A673 (cell line): ENCODE measurements at regions not wholly inside any gene's neighbourhood (a gene's known extent, or its start where the extent isn't known, plus 50 kb on each side); places are given as distances from the start of the nearest gene placed in this dataset.

ENCODE experiments used
- BruUV-seq: library from RNA; stranded (reverse); fragments of 400-500 nt; replicated peaks from 2 replicates; lab custom pipeline; 2021; lab: Mats Ljungman, UMichigan
- CTCF ChIA-PET: fragments of 300-600 bp; sonication (Branson Sonifier 250); formaldehyde crosslinking; loops from one replicate; lab custom pipeline; 2022; ENCODE audit warnings: antibody characterized with exemption; lab: Charles Lee
- POLR2A ChIA-PET: fragments of 300-600 bp; sonication (Branson Sonifier 250); formaldehyde crosslinking; loops from one replicate; lab custom pipeline; 2022; ENCODE audit warnings: antibody characterized with exemption; ENCODE audit not compliant: low non-redundant PET; lab: Charles Lee
- DNase-seq: peaks from one replicate; pipeline ENCODE4 v3.0.0-alpha.2; 2015; ENCODE audit warnings: low spot score
- H3K27ac ChIP-seq: fragments of 200-600 bp; sonication (generic); 2 replicates; pipeline ENCODE4 v1.5.1; 2016; ENCODE audit warnings: mixed run types, low read depth, mild to moderate bottlenecking, mixed read lengths, antibody characterized with exemption, low read length; ENCODE audit not compliant: poor library complexity, severe bottlenecking
- H3K27me3 ChIP-seq: fragments of 200-600 bp; sonication (generic); replicated peaks from 2 replicates; pipeline ENCODE4 v1.6.1; 2017; ENCODE audit warnings: mixed run types, low read depth, mild to moderate bottlenecking, mixed read lengths, antibody characterized with exemption, low read length; ENCODE audit not compliant: insufficient read depth, poor library complexity
- H3K36me3 ChIP-seq: fragments of 200-600 bp; sonication (generic); 2 replicates; pipeline ENCODE4 v1.6.1; 2016; ENCODE audit warnings: mixed run types, mild to moderate bottlenecking, mixed read lengths, antibody characterized with exemption, low read length; ENCODE audit not compliant: insufficient read depth, poor library complexity, severe bottlenecking
- H3K4me1 ChIP-seq: fragments of 200-600 bp; sonication (generic); 2 replicates; pipeline ENCODE4 v1.6.1; 2017; ENCODE audit warnings: mixed run types, mild to moderate bottlenecking, mixed read lengths, antibody characterized with exemption, low read length; ENCODE audit not compliant: insufficient read depth, poor library complexity, severe bottlenecking
- H3K4me3 ChIP-seq: fragments of 200-600 bp; sonication (generic); 2 replicates; pipeline ENCODE4 v1.5.1; 2016; ENCODE audit warnings: low read depth, mixed run types, mild to moderate bottlenecking, mixed read lengths, low read length; ENCODE audit not compliant: poor library complexity, severe bottlenecking
- H3K9me3 ChIP-seq: fragments of 200-600 bp; sonication (generic); 2 replicates; pipeline ENCODE4 v1.6.1; 2016; ENCODE audit warnings: mixed run types, low read depth, mild to moderate bottlenecking, mixed read lengths, antibody characterized with exemption, low read length; ENCODE audit not compliant: poor library complexity, severe bottlenecking
- EZH2 ChIP-seq: fragments of 200-600 bp; sonication (generic); IDR thresholded peaks from 2 replicates; pipeline ENCODE4 v1.6.1; 2017; ENCODE audit warnings: borderline replicate concordance, low read depth, mild to moderate bottlenecking, mixed read lengths, antibody characterized with exemption, low read length; ENCODE audit not compliant: poor library complexity, severe bottlenecking
- intact Hi-C: fragments of 100-400 bp; cut with micrococcal nuclease; formaldehyde crosslinking; loops from one replicate; pipeline ENCODE4 v1.10.0; 2022; ENCODE audit not compliant: unreplicated experiment
- TF ChIP-seq, protein P1 (sequence below): fragments of 300-800, 200-600 bp; sonication (generic); conservative IDR thresholded peaks from 2 replicates; pipeline ENCODE4 v1.5.1; 2017; ENCODE audit warnings: low read depth, mild to moderate bottlenecking, antibody characterized with exemption, low read length, moderate library complexity, mixed read lengths

DNA sequence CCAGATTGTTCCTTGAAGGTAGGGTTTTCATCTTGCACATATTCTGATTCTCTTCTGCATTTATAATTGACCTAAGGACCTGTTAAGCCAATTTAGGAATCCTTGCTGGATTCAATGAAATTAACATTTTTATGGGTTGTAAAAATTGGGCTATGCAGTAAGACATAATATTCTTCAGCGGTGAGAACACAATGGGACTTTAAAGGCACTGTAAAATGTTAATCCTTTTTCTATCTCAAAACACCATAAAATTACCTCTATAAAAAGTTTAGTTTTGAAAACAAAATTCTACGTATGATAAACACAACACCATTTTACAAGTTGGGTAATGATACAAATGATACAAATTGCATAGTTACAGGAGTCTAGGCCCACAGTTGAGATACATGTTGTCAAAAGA, 169.2 kb upstream of the DTNA start:
- Histone ChIP-seq H3K4me3 (no peak overlapping the region), H3K27me3 (no peaks in the 10 kb centered on the region), H3K9me3 (no peaks in the 10 kb centered on the region), H3K4me1 (no peaks in the 10 kb centered on the region), H3K27ac (no peak overlapping the region), H3K36me3 (no peaks in the 10 kb centered on the region)
- no peak for DNase-seq
- BruUV-seq: no TSS peak
- TF ChIP-seq, protein P1, sequence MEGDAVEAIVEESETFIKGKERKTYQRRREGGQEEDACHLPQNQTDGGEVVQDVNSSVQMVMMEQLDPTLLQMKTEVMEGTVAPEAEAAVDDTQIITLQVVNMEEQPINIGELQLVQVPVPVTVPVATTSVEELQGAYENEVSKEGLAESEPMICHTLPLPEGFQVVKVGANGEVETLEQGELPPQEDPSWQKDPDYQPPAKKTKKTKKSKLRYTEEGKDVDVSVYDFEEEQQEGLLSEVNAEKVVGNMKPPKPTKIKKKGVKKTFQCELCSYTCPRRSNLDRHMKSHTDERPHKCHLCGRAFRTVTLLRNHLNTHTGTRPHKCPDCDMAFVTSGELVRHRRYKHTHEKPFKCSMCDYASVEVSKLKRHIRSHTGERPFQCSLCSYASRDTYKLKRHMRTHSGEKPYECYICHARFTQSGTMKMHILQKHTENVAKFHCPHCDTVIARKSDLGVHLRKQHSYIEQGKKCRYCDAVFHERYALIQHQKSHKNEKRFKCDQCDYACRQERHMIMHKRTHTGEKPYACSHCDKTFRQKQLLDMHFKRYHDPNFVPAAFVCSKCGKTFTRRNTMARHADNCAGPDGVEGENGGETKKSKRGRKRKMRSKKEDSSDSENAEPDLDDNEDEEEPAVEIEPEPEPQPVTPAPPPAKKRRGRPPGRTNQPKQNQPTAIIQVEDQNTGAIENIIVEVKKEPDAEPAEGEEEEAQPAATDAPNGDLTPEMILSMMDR: no peak
- TF ChIP-seq EZH2: no peak
- ChIA-PET POLR2A (no interaction called here), CTCF (no interaction called here)
- intact Hi-C loops: no loop called here

- TF ChIP-seq, protein P1: no peak
- no peak for TF ChIP-seq EZH2
- H3K36me3 ChIP-seq: no peaks in the 10 kb centered on the region
- H3K4me3 ChIP-seq: no peak overlapping the region
- no peaks in the 10 kb centered on the region for H3K4me1 ChIP-seq
- H3K27me3 ChIP-seq: no peaks in the 10 kb centered on the region
- ChIA-PET CTCF (no interaction called here), POLR2A (no interaction called here)
- no peaks in the 10 kb centered on the region for H3K9me3 ChIP-seq
- BruUV-seq: no TSS peak
- DNase-seq: no peak
- no peak overlapping the region for H3K27ac ChIP-seq
- intact Hi-C loops: no loop called here
Observed at GRCh38 chr18:34542625-34543024, 167.5 kb upstream of the DTNA start.

DNA sequence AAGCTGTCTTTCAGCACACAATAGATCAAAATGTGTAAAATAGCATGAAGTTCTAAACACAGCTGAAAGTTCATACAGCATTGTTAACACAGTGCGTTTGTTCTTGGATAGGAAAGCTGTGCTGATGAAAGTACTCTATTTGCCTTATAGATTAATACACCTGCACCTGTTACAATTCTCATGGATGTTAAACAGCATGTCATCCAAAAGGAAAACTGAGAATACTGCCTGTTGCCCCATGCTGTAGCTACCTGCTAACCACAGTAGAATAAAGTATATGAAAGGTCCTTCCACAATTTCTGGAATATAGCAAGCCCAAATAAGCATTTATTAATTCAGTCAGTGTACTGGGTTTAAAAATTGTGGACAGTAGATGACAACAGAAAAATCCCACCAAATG, 166.7 kb upstream of the DTNA start:
- TF ChIP-seq, protein P1: no peak
- no peak for TF ChIP-seq EZH2
- POLR2A ChIA-PET: no interaction called here
- no peaks in the 10 kb centered on the region for H3K4me1 ChIP-seq
- intact Hi-C loops: no loop called here
- no peaks in the 10 kb centered on the region for H3K36me3 ChIP-seq
- no peak overlapping the region for H3K27ac ChIP-seq
- no peaks in the 10 kb centered on the region for H3K27me3 ChIP-seq
- CTCF ChIA-PET: no interaction called here
- no TSS peak for BruUV-seq
- no peak for DNase-seq
- H3K9me3 ChIP-seq: no peaks in the 10 kb centered on the region
- no peak overlapping the region for H3K4me3 ChIP-seq

DNA sequence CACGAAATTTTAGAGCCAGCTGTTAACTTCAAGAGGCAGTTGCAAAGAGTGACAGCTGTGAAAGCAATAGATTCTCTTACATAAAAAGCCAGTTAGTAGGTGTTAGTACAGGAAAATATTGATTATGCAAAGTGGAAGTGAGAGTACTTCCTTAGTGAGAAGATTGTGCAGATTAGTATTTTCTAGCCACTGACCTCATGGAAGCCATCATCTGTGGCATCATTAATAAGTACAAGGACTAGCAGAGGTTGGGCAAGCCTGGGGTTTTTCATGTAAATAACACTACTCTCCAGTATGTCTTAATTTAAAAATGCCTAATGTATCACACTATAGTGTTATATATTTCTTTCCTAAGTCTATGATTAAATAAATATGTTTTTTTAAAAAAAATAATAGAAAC, 166.2 kb upstream of the DTNA start:
- H3K27ac ChIP-seq: no peak overlapping the region
- intact Hi-C loops: no loop called here
- no peak overlapping the region for H3K4me3 ChIP-seq
- no peaks in the 10 kb centered on the region for H3K36me3 ChIP-seq
- H3K4me1 ChIP-seq: no peaks in the 10 kb centered on the region
- no peaks in the 10 kb centered on the region for H3K27me3 ChIP-seq
- no peaks in the 10 kb centered on the region for H3K9me3 ChIP-seq
- TF ChIP-seq, protein P1: no peak
- BruUV-seq: no TSS peak
- ChIA-PET CTCF (no interaction called here), POLR2A (no interaction called here)
- no peak for DNase-seq
